Tibial nerve (tissue), 4 donors: ENCODE measurements at regions not wholly inside any gene's neighbourhood (a gene's known extent, or its start where the extent isn't known, plus 50 kb on each side); places are given as distances from the start of the nearest gene placed in this dataset.

Source experiments
- DNase-seq, 2 donors: peaks; one replicate each; pipeline ENCODE4 v3.0.0-alpha.2; 2019; ENCODE audit warnings: low spot score in 2 of 2
- H3K27ac ChIP-seq, 4 donors: fragments of 200-600 bp; sonication (generic) in 3 of 4; one replicate each; pipeline ENCODE4 v1.5.1; 2017 to 2019; ENCODE audit warnings: mild to moderate bottlenecking in 1 of 4
- H3K27me3 ChIP-seq, 2 donors: fragments of 200-600 bp; sonication (generic) in 1 of 2; one replicate each; pipeline versions ENCODE4 v1.5.1 to v1.6.0; 2017 to 2019
- H3K36me3 ChIP-seq, 3 donors: fragments of 200-600 bp; sonication (generic); one replicate each; pipeline ENCODE4 v1.5.1; 2018 to 2019
- H3K4me1 ChIP-seq, 4 donors: fragments of 200-600 bp; sonication (generic) in 3 of 4; one replicate each; pipeline ENCODE4 v1.5.1; 2017 to 2019
- H3K4me3 ChIP-seq, 4 donors: fragments of 200-600 bp; sonication (generic) in 3 of 4; one replicate each; pipeline ENCODE4 v1.5.1; 2017 to 2019; ENCODE audit warnings: mild to moderate bottlenecking in 1 of 4, moderate library complexity in 1 of 4
- H3K9me3 ChIP-seq, 4 donors: fragments of 200-600 bp; sonication (generic) in 3 of 4; one replicate each; pipeline ENCODE4 v1.5.1; 2017 to 2019
- EP300 ChIP-seq, 2 donors: sonication (generic); formaldehyde crosslinking; IDR thresholded peaks; one replicate each; pipeline ENCODE4 v1.6.1; 2017; ENCODE audit warnings: antibody characterized with exemption in 2 of 2, mild to moderate bottlenecking in 1 of 2
- POLR2A ChIP-seq, 2 donors: fragments of 450-650 bp; IDR thresholded peaks; one replicate each; pipeline ENCODE4 v1.6.1; 2017; ENCODE audit warnings: antibody characterized with exemption in 2 of 2, mild to moderate bottlenecking in 2 of 2, moderate library complexity in 2 of 2
- WGBS, 2 donors: methylation state at CpG; one replicate each; pipeline ENCODE4 v1.1.5; 2018; 5-methylcytosine and 5-hydroxymethylcytosine counted together
- TF ChIP-seq, protein P1 (sequence below), 5 experiments: fragments of 200-600 bp in 3 of 5; fragments of 450-650 bp in 2 of 5; sonication (generic) in 3 of 5; IDR thresholded peaks; one replicate each; pipeline ENCODE4 v1.5.1; 2016 to 2019; ENCODE audit warnings: antibody characterized with exemption in 5 of 5, mild to moderate bottlenecking in 3 of 5, moderate library complexity in 2 of 5

DNA sequence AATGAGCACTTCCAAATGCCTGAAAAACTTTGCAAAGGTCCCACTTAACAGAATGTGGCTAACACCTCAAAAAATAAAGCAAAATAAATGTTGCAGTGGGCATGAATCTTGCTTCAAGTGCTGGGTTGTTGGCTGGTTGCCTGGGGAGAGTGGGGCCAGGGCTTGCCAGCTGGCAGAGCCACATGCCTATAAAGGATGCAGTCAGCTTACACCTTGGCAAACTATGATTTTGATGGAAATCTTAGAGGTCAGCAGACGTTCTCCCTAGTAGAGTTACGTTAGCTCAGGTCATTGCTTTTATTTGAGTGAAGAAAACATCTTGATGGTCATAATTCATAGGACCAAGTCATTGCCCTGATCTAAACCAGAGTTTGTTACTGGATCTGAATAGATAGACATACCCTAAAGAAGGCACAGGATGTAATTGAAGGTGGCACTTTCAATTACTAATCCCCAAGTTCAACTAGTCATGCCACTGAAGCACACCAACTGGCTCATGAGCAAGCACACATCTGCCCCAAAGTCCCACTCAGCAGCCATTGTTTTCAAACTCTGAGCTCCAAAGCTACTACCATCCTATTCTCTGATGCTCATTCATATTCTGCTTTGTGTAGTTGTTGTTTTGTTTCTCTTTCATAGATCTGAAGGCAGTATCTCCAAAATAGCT lies 51.2 kb upstream of the ZSWIM6 start:
- peaks cover 0 to 27% (median 0%) of the 10 kb centered on the region in 4 donors for H3K4me1 ChIP-seq
- H3K36me3 ChIP-seq: no peaks in the 10 kb centered on the region
- WGBS, 2 donors: 43 to 48% methylated on average over 2 of the region's 2 CpGs
- H3K27me3 ChIP-seq: no peaks in the 10 kb centered on the region
- DNase-seq: no peak
- TF ChIP-seq EP300 (IDR thresholded peaks at IDR 0.05) (no peak), POLR2A (IDR thresholded peaks at IDR 0.05) (no peak)
- TF ChIP-seq, protein P1, sequence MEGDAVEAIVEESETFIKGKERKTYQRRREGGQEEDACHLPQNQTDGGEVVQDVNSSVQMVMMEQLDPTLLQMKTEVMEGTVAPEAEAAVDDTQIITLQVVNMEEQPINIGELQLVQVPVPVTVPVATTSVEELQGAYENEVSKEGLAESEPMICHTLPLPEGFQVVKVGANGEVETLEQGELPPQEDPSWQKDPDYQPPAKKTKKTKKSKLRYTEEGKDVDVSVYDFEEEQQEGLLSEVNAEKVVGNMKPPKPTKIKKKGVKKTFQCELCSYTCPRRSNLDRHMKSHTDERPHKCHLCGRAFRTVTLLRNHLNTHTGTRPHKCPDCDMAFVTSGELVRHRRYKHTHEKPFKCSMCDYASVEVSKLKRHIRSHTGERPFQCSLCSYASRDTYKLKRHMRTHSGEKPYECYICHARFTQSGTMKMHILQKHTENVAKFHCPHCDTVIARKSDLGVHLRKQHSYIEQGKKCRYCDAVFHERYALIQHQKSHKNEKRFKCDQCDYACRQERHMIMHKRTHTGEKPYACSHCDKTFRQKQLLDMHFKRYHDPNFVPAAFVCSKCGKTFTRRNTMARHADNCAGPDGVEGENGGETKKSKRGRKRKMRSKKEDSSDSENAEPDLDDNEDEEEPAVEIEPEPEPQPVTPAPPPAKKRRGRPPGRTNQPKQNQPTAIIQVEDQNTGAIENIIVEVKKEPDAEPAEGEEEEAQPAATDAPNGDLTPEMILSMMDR (IDR thresholded peaks at IDR 0.05): no peak
- no peak overlapping the region for H3K27ac ChIP-seq
- H3K4me3 ChIP-seq: no peak overlapping the region
- peaks cover 0 to 2% (median 0%) of the 10 kb centered on the region in 4 donors for H3K9me3 ChIP-seq

DNA sequence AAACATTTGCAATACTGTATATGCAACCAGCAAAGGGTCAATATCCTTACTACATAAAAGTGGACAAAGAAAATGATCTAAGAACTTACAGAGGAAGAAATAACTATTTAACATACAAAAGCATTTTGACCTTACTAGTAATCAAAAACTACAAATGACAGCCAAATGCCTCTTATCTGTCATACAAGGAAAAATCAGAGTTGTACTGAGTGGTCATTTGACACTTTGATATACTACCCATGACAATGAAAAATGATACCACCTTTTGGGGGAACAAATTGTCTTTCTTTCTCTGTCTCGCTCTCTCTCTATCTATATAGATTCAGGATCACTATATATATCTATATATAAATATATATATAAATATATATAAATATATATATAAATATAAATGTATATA lies 50.4 kb upstream of the ZSWIM6 start:
- WGBS, 2 donors: 93 to 96% methylated on average over 1 of the region's 1 CpG
- Histone ChIP-seq H3K4me1 (peaks cover 0 to 22% (median 0%) of the 10 kb centered on the region in 4 donors), H3K36me3 (no peaks in the 10 kb centered on the region), H3K27ac (no peak overlapping the region), H3K4me3 (no peak overlapping the region), H3K27me3 (no peaks in the 10 kb centered on the region), H3K9me3 (peaks cover 0 to 4% (median 0%) of the 10 kb centered on the region in 4 donors)
- DNase-seq: no peak
- TF ChIP-seq, protein P1 (IDR thresholded peaks at IDR 0.05): no peak
- TF ChIP-seq POLR2A (IDR thresholded peaks at IDR 0.05): no peak
- TF ChIP-seq EP300 (IDR thresholded peaks at IDR 0.05): no peak
